ENCODE measurements at regions not wholly inside any gene's neighbourhood (a gene's known extent, or its start where the extent isn't known, plus 50 kb on each side); places are given as distances from the start of the nearest gene placed in this dataset.

GRCh38 chr5:119808024-119808423 is 178.7 kb downstream of the FAM170A start:
- TF ChIP-seq, protein P1, sequence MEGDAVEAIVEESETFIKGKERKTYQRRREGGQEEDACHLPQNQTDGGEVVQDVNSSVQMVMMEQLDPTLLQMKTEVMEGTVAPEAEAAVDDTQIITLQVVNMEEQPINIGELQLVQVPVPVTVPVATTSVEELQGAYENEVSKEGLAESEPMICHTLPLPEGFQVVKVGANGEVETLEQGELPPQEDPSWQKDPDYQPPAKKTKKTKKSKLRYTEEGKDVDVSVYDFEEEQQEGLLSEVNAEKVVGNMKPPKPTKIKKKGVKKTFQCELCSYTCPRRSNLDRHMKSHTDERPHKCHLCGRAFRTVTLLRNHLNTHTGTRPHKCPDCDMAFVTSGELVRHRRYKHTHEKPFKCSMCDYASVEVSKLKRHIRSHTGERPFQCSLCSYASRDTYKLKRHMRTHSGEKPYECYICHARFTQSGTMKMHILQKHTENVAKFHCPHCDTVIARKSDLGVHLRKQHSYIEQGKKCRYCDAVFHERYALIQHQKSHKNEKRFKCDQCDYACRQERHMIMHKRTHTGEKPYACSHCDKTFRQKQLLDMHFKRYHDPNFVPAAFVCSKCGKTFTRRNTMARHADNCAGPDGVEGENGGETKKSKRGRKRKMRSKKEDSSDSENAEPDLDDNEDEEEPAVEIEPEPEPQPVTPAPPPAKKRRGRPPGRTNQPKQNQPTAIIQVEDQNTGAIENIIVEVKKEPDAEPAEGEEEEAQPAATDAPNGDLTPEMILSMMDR (IDR thresholded peaks at IDR 0.05; ENCODE audit: extremely low read depth, missing control alignments), result no peak
- DNase-seq (ENCODE audit: low spot score), result no peak

DNA sequence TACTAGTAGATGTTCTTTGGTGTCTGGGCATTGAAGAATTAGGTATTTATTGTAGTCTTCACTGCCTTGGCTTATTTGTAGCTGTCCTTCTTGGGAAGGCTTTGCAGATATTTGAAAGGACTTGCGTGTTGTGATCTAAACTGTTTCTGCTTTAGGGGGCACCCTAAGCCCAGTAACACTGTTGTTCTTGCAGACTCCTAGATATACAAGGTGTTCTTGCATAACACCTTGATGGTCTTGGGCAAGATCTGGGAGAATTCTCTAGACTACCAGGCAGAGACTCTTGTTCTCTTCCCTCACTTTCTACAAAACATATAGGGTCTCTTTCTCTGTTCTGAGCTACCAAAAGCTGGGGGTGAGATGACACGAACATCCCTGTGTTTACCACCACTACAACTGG is 179.1 kb downstream of the FAM170A start:
- TF ChIP-seq, protein P1 (IDR thresholded peaks at IDR 0.05; ENCODE audit: extremely low read depth, missing control alignments), result no peak
- DNase-seq (ENCODE audit: low spot score), result no peak

DNA sequence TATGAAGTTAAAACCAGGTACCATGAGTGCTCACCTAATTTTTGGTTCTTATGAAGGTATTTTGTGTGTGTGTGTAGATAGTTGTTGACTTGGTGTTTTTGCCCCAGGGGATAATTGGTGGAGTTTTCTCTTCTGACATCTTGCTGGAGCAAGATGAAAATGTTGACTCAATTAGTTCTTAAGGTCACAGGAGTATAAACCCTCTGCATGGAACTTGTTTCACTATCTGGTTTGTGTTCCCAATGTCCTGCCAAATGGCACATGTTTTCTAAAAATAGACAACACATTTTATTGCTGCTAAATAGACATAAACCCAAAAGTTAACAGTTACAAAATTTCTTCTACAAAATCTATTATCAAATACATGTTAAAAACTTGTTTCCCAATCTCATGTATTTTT is 180.9 kb downstream of the FAM170A start:
- TF ChIP-seq, protein P1 (IDR thresholded peaks at IDR 0.05; ENCODE audit: extremely low read depth, missing control alignments), result no peak
- DNase-seq (ENCODE audit: low spot score), result no peak

DNA sequence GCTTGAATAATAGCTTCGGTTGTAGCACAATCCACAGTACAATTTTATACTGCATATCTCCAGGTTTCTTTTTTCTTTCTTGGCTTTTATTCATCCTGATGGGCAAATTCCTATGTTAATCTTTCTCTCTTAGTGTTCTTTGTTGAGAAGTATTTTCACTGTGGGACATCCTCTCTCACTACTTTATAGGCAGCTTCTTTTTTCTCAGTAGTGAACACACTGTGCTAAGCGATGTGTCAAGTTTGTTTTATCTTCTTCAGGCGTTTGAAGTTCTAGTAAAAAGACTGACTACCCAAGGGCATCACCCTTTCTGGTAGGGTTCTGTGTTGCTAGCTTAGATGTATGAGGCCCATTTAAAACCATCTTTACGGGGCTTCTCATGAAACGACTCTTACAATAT is 182.1 kb downstream of the FAM170A start:
- DNase-seq (ENCODE audit: low spot score), result no peak
- TF ChIP-seq, protein P1 (IDR thresholded peaks at IDR 0.05; ENCODE audit: extremely low read depth, missing control alignments), result no peak

- no peak for DNase-seq (ENCODE audit: low spot score)
- TF ChIP-seq, protein P1 (IDR thresholded peaks at IDR 0.05; ENCODE audit: extremely low read depth, missing control alignments), result no peak
Observed at GRCh38 chr5:119814655-119815054, 185.3 kb downstream of the FAM170A start.

DNA sequence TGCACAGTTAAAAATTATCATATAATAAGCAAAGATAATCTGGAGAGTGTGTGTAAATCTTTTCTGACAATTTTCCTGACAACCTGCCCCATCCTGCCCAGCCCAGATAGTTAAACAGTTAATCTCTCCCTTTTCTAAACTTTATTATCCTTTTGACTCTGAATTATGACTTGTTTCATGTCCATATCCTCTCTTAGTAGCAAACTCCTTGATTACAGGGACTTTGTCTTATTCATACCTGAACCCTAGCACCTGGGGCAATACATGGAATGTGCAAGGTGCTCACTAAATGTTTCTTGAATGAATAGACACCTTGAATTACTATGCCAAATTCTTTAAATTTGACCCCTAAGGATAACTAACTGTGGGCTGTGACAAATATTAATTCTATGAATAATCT is 186.7 kb downstream of the FAM170A start:
- TF ChIP-seq, protein P1 (IDR thresholded peaks at IDR 0.05; ENCODE audit: extremely low read depth, missing control alignments), result no peak
- DNase-seq (ENCODE audit: low spot score), result no peak

- no peak for DNase-seq (ENCODE audit: low spot score)
- TF ChIP-seq, protein P1 (IDR thresholded peaks at IDR 0.05; ENCODE audit: extremely low read depth, missing control alignments), result no peak
Observed at GRCh38 chr5:119820016-119820415, 190.7 kb downstream of the FAM170A start.

Data from GM20000 (cell line).